Uterus (tissue), 3 donors: ENCODE measurements at regions not wholly inside any gene's neighbourhood (a gene's known extent, or its start where the extent isn't known, plus 50 kb on each side); places are given as distances from the start of the nearest gene placed in this dataset.

ENCODE experiments used
- DNase-seq, 2 donors: peaks; one replicate each; pipeline ENCODE4 v3.0.0-alpha.2; 2019 to 2020
- H3K27ac ChIP-seq, 2 donors: fragments of 200-600 bp; sonication (generic); 1 replicate in 1 of 2; 2 replicates in 1 of 2; pipeline ENCODE4 v1.5.1; 2016 to 2018
- H3K27me3 ChIP-seq, 2 donors: fragments of 200-600 bp; sonication (generic); one replicate each; pipeline ENCODE4 v1.5.1; 2018 to 2019; ENCODE audit warnings: control low read depth in 1 of 2
- H3K36me3 ChIP-seq, 2 donors: fragments of 200-600 bp; sonication (generic); one replicate each; pipeline ENCODE4 v1.5.1; 2019; ENCODE audit warnings: control low read depth in 1 of 2
- H3K4me1 ChIP-seq, 2 donors: fragments of 200-600 bp; sonication (generic); one replicate each; pipeline ENCODE4 v1.5.1; 2018 to 2019; ENCODE audit warnings: control low read depth in 1 of 2
- H3K4me3 ChIP-seq, 2 donors: fragments of 200-600 bp; sonication (generic); 1 replicate in 1 of 2; 2 replicates in 1 of 2; pipeline ENCODE4 v1.5.1; 2018 to 2019; ENCODE audit warnings: mild to moderate bottlenecking in 1 of 2
- H3K9me3 ChIP-seq, 2 donors: fragments of 200-600 bp; sonication (generic); one replicate each; pipeline ENCODE4 v1.5.1; 2019; ENCODE audit warnings: control low read depth in 1 of 2
- POLR2A ChIP-seq, 2 donors: fragments of 450-650 bp; IDR thresholded peaks; one replicate each; pipeline ENCODE4 v1.6.1; 2016; ENCODE audit warnings: antibody characterized with exemption in 2 of 2, mild to moderate bottlenecking in 1 of 2, moderate library complexity in 1 of 2
- intact Hi-C: fragments of 100-400 bp; cut with DNase I; formaldehyde crosslinking; loops from one replicate; pipeline ENCODE4 v1.15.1; 2023; ENCODE audit warnings: low total_unique reads
- TF ChIP-seq, protein P1 (sequence below), 4 experiments: fragments of 200-600 bp in 2 of 4; fragments of 450-650 bp in 2 of 4; sonication (generic) in 2 of 4; IDR thresholded peaks; one replicate each; pipeline ENCODE4 v1.5.1; 2016 to 2019; ENCODE audit warnings: antibody characterized with exemption in 4 of 4, mild to moderate bottlenecking in 2 of 4, moderate library complexity in 1 of 4
- donor health status: DM: yes; HTN: yes; CAD: no.

DNA sequence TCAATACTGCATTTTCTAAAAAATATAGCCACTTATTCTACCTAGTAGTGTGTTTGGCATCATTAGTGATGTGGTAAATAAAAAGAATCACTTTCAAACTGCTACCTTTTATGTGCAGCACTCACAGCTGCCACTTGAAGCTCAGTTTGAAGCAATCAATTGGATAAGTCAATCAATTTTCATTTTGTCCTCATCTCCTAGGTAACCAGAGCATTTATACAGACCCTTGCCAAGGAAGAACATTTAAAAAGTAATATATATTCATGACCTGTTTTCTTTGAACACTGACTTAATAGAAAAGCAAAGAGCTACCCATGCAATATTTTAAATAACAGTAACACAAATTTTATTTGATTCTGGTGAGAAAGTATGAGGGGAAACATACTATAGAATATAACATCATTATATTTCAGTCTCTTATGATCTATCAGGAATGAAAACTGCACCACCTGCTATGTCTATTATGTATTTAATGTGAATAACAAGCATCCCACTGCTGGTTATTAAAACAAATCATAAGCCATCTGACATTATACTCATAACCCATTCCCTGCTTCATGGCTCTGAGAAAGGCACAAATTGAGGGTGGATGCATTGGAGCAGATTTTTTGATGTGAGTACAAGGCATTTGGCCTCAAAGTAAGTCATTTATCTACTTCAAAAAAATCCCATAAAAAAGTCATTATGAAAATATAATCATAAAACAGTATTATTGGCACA lies 168.4 kb upstream of the C21orf91 start:
- intact Hi-C loops = no loop called here
- Histone ChIP-seq H3K27ac (no peak overlapping the region), H3K9me3 (no peaks in the 10 kb centered on the region), H3K36me3 (no peaks in the 10 kb centered on the region), H3K4me3 (no peak overlapping the region), H3K4me1 (no peaks in the 10 kb centered on the region), H3K27me3 (no peaks in the 10 kb centered on the region)
- DNase-seq = no peak
- TF ChIP-seq POLR2A (IDR thresholded peaks at IDR 0.05) = no peak
- TF ChIP-seq, protein P1, sequence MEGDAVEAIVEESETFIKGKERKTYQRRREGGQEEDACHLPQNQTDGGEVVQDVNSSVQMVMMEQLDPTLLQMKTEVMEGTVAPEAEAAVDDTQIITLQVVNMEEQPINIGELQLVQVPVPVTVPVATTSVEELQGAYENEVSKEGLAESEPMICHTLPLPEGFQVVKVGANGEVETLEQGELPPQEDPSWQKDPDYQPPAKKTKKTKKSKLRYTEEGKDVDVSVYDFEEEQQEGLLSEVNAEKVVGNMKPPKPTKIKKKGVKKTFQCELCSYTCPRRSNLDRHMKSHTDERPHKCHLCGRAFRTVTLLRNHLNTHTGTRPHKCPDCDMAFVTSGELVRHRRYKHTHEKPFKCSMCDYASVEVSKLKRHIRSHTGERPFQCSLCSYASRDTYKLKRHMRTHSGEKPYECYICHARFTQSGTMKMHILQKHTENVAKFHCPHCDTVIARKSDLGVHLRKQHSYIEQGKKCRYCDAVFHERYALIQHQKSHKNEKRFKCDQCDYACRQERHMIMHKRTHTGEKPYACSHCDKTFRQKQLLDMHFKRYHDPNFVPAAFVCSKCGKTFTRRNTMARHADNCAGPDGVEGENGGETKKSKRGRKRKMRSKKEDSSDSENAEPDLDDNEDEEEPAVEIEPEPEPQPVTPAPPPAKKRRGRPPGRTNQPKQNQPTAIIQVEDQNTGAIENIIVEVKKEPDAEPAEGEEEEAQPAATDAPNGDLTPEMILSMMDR (IDR thresholded peaks at IDR 0.05) = no peak

DNA sequence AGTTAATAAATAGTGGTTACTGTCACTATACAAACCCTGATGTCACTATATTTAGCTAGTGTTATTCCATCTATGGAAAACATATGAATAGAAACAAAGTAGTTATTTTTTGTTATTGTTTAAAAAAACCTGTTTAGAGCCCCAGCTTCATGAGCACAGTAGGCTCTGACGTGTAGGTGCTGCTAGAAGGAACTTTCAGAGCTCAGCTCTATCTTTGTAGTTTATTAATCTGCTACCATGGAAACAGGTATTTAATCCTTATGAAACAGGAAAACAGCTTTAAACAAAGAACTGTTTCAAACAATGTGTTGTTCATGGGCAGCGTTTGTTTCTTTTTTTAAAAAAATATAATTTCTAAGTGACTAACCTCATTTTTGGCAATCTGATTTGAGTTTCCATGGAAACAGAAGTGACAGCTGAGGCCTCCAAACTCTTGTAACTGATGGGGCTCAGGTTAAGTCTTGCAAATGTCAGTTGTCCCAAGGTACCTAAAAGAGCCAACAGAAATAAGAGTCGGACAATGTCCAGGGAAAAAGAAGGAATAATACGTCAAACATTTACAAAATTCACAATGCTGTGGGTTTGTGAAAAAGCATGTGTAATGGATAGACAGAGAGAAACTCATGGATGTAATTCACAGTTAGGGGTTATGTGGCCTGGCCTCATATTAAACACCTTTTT lies 162.0 kb upstream of the C21orf91 start:
- no peak for DNase-seq
- Histone ChIP-seq H3K27ac (no peak overlapping the region), H3K36me3 (no peaks in the 10 kb centered on the region), H3K4me3 (no peak overlapping the region), H3K27me3 (no peaks in the 10 kb centered on the region), H3K4me1 (no peaks in the 10 kb centered on the region), H3K9me3 (no peaks in the 10 kb centered on the region)
- TF ChIP-seq POLR2A (IDR thresholded peaks at IDR 0.05) = no peak
- intact Hi-C loops = no loop called here

DNA sequence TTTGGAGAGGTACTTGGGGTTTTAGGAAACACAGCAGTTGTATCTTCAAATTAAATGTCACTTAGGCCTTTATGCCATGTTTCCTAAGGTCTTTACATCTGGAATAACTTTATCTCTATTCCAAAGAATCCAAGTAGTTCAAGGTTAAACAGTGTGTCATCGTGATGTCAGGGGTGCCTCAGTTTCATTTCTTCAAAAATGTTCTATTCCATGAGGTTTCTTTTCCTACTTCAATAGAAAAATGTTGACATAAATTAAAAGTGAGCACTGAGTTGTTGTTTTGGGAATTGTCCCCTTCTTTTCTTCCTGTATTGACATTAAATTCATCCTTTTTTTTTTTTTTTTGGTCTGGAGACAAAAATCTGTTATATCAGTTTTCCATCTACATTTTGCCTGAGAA lies 160.6 kb upstream of the C21orf91 start:
- H3K4me1 ChIP-seq = no peaks in the 10 kb centered on the region
- H3K27ac ChIP-seq = no peak overlapping the region
- intact Hi-C loops = no loop called here
- no peak overlapping the region for H3K4me3 ChIP-seq
- H3K9me3 ChIP-seq = no peaks in the 10 kb centered on the region
- H3K36me3 ChIP-seq = no peaks in the 10 kb centered on the region
- DNase-seq = no peak
- no peaks in the 10 kb centered on the region for H3K27me3 ChIP-seq
- TF ChIP-seq POLR2A (IDR thresholded peaks at IDR 0.05) = no peak
- TF ChIP-seq, protein P1 (IDR thresholded peaks at IDR 0.05) = no peak

DNA sequence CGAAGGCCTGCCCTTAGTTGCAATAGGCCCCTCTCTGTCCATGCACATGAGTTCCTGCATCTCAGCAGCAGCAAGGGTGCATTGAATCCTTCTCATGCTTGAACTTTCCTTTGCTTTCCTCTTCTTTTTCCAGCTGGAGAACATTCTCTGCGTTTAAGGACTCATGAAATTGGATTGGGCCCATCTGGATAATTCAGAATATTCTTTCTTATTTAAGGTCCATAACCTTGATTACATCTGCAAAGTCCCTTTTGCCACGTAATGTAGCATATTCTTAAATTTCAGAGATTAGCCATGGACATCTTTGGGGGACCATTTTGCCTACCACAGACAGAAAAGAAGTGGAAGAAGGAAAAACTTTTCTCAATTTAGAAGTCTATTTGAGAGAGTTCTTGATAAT lies 159.7 kb upstream of the C21orf91 start:
- H3K4me3 ChIP-seq = no peak overlapping the region
- no peaks in the 10 kb centered on the region for H3K9me3 ChIP-seq
- intact Hi-C loops = no loop called here
- no peak overlapping the region for H3K27ac ChIP-seq
- TF ChIP-seq POLR2A (IDR thresholded peaks at IDR 0.05) = no peak
- TF ChIP-seq, protein P1 (IDR thresholded peaks at IDR 0.05) = no peak
- no peak for DNase-seq
- H3K27me3 ChIP-seq = no peaks in the 10 kb centered on the region
- H3K36me3 ChIP-seq = no peaks in the 10 kb centered on the region
- H3K4me1 ChIP-seq = no peaks in the 10 kb centered on the region

DNA sequence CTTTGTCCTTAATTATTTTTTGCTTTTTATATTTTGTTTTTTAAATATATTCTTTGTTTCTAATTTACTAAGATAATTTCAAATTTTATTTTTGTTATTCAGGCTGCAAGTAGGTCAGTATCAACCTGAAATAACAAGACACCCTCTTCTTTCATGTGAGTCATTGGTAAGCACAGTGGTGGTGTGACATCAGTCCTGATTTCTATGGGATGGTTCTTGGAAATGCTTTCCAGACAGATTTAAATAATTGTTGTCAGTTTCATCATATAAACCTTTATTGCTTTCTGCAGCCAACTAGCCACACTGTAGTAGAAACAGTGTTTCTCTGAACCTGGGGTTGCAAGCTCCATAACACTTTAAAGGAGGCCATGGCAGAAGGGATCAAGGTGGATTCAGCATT lies 157.5 kb upstream of the C21orf91 start:
- intact Hi-C loops = no loop called here
- no peaks in the 10 kb centered on the region for H3K27me3 ChIP-seq
- H3K4me1 ChIP-seq = no peaks in the 10 kb centered on the region
- TF ChIP-seq, protein P1 (IDR thresholded peaks at IDR 0.05) = no peak
- H3K4me3 ChIP-seq = no peak overlapping the region
- no peak for DNase-seq
- no peaks in the 10 kb centered on the region for H3K36me3 ChIP-seq
- H3K27ac ChIP-seq = no peak overlapping the region
- H3K9me3 ChIP-seq = no peaks in the 10 kb centered on the region
